NCI-H510A (cell line): ENCODE measurements at regions not wholly inside any gene's neighbourhood (a gene's known extent, or its start where the extent isn't known, plus 50 kb on each side); places are given as distances from the start of the nearest gene placed in this dataset.

ENCODE experiments used
- DNase-seq: peaks from one replicate; lab custom pipeline; 2025; lab: John Stamatoyannopoulos, UW

GRCh38 chr2:53260568-53260967 lies 507.0 kb upstream of the CHAC2 start:
- DNase-seq, result no peak

DNA sequence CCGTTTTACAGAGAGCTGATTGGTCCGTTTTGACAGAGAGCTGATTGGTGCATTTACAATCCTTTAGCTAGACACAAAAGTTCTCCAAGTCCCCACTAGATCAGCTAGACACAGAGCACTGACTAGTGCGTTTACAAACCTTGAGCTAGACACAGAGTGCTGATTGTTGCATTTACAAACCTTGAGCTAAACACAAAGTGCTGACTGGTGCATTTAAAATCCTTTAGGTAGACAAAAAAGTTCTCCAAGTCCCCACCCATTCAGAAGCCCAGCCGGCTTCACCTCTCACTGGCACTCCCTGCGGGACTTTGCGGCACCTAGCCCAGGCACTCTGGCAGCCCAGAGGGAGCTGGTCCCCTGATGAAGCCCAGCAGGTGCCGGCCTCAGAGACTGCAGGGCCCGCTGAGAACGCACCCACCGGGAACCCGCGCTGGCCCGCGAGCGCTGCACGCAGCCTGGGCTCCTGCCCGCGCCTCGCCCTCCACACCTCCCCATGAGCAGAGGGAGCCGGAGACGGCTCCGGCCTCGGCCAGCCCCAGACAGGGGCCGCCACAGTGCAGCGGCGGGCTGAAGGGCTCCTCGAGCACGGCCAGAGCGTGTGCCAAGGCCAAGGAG lies 508.1 kb upstream of the CHAC2 start:
- DNase-seq, result no peak

DNA sequence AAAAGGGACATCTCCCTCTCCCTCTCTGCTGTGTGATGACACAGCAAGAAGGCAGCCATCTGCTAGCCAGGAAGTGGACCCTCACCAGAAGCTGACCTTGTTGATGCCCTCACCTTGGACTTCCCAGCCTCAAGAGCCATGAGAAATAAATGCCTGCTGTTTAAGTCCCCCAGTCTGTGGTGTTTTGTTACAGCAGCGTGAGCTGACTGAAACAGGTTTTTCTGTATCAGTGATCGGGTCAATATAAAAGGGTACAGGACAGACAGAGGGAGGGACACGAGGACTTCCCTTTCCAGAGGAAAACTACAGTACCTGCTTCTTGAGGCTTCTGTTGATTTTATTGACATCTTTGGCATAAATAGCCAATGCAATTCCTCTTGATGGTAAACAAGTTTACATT lies 510.3 kb upstream of the CHAC2 start:
- DNase-seq, result no peak

DNA sequence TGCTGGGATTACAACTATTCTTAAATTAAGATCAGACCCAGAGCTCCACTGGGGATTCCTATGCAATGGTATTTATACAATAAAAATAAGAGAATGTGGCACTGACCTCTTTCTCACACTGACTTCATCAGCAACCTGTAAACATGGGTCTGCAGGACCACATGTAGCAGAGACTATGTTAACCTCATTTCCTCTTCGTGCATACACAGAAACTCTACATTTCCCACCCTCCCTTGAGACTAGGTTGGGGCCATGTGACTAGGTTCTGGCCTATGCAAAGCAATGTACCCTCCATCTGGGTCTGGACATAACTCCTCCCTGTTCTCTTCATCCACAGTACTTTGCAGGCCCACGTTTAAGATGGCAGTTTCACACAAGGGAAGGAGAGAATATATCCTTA lies 514.4 kb upstream of the CHAC2 start:
- no peak for DNase-seq

GRCh38 chr2:53252115-53252514 lies 515.5 kb upstream of the CHAC2 start:
- peak; percentile 56 for DNase-seq

GRCh38 chr2:53247956-53248735 lies 519.5 kb upstream of the CHAC2 start:
- no peak for DNase-seq

- DNase-seq, result no peak
These were observed 524.2 kb upstream of the CHAC2 start for GRCh38 chr2:53243430-53243829.

GRCh38 chr2:53242090-53242489 lies 525.5 kb upstream of the CHAC2 start:
- no peak for DNase-seq

GRCh38 chr2:53235836-53236582 lies 531.6 kb upstream of the CHAC2 start:
- no peak for DNase-seq

DNA sequence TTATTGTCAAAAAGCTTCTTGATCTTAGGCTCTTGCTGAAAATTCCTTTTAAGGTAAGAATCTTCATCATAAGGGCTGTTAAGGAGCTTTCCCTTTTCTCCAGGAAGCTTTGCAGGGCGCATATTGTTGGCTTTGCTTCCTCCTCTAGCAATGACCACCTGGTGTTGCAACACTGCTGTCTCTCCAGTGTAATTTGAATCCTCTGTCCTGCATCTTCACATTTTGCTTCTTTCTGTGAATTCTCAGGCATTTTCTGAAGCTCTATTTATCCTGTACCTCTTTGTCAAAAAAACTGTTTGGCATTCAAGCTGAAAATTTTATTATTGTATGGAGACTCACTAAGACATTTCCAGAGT lies 533.1 kb upstream of the CHAC2 start:
- no peak for DNase-seq

- DNase-seq, result no peak
These were observed 533.7 kb upstream of the CHAC2 start for GRCh38 chr2:53233759-53234547.

GRCh38 chr2:53231908-53232307 lies 535.7 kb upstream of the CHAC2 start:
- no peak for DNase-seq

DNA sequence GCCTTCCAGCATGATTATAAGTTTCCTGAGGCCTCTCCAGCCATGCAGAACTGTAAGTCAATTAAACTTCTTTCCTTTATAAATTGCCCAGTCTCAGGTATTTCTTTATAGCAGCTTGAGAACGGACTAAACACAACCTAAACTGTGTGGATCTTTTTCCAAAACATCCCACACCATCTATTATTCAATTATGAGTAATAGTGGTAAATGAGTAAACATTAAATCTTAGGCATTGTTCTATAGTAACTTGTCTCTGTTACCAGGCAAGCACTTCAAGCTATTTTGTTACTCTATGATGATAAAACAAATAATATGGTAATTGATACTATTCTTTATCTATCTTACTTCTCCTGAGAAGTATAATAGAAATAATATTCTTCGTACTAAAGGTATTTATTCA lies 536.9 kb upstream of the CHAC2 start:
- no peak for DNase-seq

- DNase-seq, result no peak
These were observed 540.1 kb upstream of the CHAC2 start for GRCh38 chr2:53227535-53227934.

DNA sequence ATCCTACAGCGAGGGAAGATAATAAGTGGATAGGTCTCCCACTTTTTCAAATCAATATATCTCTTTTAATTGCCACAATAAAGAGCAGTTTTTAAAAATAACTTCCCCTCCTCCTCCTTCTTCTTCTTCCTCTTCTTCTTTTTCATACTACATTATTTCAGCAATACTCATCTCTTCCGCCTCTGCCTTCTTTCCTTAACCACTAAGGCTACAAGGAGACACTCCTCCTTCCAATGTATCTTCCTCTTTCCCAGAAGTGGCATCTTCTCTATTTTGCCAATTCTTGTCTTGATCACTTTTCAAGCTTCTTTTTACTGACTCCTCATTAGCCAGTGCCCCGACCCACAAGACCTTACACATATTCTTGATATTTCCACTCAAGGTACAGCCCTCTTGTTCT lies 546.6 kb upstream of the CHAC2 start:
- no peak for DNase-seq

DNA sequence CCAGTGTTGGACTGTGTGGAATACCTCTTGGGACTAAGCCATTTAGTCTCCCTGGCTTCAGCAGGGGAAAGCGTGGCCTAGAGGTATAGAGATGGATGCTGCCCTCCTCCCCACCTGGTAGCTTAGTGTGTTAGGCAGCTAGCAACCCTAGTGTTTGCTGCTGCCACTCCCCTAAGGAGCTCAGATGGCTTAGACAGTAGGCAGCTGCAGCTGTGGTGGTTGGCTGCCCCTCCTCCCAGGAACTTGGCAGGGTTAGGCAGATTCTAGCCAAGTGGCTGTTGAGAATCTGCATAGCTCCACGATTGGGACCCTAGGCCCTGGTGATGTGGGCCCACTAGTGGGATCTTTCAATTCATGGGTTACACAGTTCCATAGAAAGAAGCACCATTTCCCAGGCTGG lies 550.4 kb upstream of the CHAC2 start:
- no peak for DNase-seq

DNA sequence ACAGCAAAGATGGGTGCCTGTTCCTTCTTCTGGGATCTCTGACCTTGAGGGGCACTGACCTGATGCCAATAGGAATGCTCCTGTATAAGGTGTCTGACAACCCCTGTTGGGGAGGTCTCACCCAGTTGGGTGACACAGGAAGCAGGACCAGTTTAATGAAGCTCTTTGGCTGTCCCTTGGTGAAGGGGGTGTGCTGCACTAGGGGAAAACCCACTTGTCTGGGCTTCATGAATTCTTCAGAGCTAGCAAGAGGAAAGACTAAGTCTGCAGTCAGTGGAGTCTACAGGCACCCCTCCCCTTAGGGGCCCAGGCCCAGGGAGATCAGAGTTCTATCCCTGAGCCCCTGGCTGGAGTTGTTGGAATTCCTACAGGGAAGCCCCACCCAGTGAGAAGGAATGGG lies 550.8 kb upstream of the CHAC2 start:
- no peak for DNase-seq

GRCh38 chr2:53212576-53212975 lies 555.0 kb upstream of the CHAC2 start:
- no peak for DNase-seq

GRCh38 chr2:53211201-53211774 lies 556.3 kb upstream of the CHAC2 start:
- no peak for DNase-seq

- no peak for DNase-seq
These were observed 557.1 kb upstream of the CHAC2 start for GRCh38 chr2:53210538-53210937.

DNA sequence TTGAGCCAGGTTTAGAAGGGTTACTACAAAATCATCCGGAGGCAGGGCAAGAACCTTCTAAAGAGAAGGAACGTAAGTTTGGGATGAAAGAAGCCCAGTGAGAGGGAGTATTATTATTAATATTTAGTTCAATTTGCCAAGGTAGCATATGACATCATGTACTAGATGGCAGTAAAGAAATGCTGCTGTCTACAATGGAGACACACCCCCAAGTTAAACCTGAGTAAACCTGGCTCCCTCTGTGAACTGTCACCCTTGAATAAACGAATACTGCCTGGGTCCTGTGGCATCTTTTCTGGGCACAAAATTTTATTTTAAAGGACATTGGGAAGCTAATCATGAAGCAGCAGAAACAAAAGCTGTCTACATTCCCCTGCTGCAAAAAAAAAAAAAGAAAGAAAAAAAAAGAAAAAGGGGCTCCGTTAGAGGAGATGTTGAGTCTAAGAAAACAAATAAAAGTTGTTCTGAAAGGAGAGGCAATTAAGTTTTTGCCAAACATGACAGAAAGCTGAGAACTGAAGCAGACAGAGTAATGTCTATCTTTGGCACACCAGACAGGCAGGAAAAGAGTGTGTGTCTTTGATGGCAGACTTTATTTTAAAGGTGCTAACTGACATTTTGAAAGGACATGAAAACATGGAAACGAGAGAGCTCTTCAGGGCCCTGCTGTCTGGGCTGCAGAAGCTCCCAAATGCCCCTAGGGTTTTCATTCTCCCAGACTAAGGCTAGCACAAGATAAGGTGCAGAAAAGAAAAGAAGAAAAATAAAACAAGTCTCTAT lies 557.7 kb upstream of the CHAC2 start:
- no peak for DNase-seq
